ENCODE measurements at regions not wholly inside any gene's neighbourhood (a gene's known extent, or its start where the extent isn't known, plus 50 kb on each side); places are given as distances from the start of the nearest gene placed in this dataset.

DNA sequence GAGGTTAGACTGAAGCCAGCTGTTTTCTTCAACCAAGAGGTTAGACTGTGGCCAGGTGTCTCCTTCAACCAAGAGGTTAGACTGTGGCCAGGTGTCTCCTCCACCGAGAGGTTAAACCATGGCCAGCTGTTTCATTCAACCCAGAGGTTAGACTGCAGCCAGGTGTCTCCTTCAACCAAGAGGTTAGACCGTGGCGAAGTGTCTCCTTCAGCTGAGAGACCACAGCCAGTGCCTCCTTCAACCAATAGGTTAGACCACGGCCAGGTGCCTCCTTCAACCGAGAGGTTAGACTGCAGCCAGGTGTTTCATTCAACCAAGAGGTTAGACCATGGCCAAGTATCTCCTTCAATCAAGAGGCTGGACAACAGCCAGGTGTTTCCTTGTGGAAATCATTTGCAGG is 498.1 kb downstream of the TBC1D22A start:
- DNase-seq (ENCODE audit: missing footprints) (no peak), ATAC-seq (no peak)
- intact Hi-C loops (cut with DNase I), result no loop called here

DNA sequence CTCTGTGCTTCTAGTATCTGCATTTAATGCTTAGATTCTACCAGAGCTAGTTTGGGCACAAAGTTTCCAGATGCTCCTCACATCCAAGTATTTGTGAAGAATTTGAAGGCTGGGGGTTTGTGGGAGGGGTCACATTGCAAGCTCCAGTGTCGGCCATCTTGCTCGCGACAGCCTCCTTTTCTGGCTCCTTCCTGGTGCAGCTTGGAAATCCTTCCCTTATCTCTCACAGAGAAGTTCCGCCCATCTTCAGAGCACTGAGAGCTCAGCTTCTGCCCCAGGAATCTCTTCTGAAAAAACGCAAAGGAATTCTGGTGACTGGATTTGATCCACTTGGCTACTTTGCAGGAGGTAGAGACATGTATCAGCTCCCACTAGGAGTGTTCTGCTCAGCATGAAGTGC is 497.5 kb downstream of the TBC1D22A start:
- ATAC-seq, result no peak
- no peak for DNase-seq (ENCODE audit: missing footprints)
- intact Hi-C loops (cut with DNase I), result no loop called here

DNA sequence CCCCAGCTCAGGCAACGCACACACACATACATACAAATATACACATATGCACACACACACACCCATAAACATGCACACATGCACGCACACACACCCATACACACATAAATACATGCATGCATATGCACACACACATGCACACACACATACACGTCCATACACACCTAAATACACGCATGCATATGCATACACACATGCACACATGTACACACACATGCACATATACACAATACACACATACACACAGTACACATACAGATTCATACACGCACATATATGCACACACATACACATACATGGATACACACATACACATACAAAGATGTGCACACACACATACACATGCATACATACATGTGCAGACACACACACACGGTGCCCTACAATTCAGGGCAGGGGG is 496.6 kb downstream of the TBC1D22A start:
- ATAC-seq, result no peak
- intact Hi-C loops (cut with DNase I), result no loop called here
- no peak for DNase-seq (ENCODE audit: missing footprints)

DNA sequence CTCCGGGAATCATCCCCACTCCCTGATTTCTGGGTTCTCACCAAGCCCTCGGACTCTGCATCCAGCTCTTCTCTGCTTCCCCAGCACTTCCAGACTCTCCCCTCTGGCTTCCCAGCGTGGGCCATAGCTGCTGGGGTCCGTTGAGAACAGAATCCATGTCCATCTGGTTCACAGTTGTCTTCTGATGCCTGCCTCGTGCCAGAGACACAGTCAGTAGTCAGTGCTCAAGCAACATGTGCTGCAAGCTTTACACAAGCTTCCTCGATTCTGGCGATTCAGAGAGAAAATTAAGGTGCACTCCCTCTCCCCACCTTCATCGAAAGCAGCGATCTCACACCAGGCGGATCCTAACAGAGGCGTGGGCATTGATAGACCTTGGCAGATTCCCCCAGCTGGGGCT is 495.5 kb downstream of the TBC1D22A start:
- intact Hi-C loops (cut with DNase I), result no loop called here
- DNase-seq (ENCODE audit: missing footprints) (no peak), ATAC-seq (no peak)

DNA sequence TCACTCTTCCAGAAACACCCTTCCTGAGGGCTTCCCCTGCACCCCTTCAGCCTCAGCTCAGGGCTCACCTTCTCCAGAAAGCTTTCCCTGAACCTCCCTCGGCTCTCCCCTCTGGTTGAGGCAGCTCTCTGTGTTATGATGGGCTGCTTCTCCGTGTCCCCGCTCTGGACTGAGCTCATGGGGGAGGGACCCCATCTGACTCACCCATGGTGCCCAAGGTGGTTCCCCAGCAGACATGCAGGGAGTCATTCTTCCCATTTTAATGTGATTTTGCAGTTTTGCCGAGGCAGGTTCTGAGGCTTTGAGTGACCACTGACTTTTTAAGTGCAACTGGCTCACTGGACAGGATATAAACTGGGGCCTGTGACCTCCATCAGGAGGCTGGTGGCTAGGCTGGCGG is 495.1 kb downstream of the TBC1D22A start:
- ATAC-seq (no peak), DNase-seq (ENCODE audit: missing footprints) (no peak)
- intact Hi-C loops (cut with DNase I), result no loop called here

DNA sequence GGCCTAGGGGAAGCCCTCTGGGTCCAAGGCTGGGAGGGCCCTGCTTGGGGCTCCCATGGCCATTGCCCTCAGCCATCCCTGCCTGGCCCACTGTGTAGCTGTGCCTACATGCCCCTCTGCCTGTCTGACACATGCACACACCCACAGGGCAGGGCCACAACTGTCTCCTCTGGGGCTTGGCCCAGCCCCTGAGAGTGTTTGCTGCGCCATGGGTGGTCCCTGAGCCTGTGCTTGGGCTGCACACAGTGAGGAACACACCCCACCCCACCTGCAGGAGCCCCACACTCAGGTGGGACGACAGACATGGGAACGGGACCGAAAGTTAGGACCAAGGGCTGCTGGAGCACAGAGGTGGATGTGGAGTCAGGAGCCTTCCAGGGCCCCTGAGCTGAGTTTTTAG is 489.5 kb downstream of the TBC1D22A start:
- intact Hi-C loops (cut with DNase I), result no loop called here
- DNase-seq (ENCODE audit: missing footprints), result no peak
- no peak for ATAC-seq

DNA sequence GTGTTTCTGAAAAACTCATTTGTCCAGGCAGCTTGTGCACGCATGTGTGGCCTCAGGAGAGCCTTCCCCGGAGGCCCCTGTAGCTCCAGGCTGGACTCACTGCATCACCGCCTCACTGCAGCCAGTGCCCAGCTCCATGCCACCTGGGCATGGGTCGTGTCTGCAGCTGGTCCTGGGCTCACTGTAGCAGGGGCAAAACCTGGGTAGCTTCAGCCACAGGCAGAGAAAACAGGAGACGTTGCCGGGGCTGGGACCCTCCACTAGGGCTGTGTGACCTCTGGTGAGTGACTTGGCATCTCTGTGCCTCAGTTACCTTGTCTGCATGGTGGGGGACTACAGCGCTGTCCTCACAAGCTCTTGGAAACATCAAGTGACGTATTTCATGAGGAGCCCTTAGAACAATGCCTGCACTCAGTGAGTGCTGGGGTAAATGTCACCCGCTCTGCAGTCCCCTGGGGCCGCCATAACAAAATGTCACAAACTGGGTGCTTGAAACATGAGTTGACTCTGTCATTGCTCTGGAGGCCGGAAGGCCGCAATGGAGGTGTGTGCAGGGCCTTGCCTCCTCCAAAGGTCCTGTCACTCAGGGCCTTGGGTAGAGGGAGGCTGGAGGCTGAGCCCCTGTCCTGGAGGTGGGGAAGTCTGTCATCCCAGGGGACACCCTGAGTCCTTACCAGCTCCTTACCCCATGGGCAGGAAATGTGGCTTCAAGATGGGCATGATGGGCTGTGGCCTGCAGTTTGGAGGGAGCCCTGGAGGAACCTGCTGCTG is 488.7 kb downstream of the TBC1D22A start:
- intact Hi-C loops (cut with DNase I), result no loop called here
- DNase-seq (ENCODE audit: missing footprints) (no peak), ATAC-seq (no peak)

DNA sequence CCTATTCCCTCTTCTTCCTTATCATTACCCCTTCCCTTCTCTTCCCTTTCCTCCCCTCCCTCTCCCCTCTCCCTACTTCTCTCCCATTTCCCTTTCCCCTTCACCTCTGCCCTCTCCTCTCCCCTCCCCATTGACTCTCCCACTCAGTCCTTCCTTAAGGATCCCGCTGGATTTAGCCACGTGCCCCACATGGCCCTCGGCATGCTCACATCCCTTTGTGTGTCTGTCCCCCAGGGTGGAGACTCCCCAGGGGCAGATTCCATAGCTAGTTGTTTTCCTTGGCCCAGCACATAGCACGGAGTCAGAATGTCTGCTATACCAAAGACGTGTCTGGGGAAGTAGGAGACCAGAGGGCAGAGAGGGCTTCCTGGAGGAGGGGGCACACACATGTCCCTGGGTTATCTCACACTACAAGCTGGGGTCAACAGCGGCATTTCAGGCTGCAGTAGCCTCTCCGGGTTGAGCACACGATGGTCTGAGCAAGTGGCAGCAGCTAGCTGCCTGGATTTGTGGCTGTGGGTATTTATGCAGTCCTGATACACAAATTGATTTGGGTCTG is 487.0 kb downstream of the TBC1D22A start:
- intact Hi-C loops (cut with DNase I), result no loop called here
- ATAC-seq (no peak), DNase-seq (ENCODE audit: missing footprints) (no peak)

DNA sequence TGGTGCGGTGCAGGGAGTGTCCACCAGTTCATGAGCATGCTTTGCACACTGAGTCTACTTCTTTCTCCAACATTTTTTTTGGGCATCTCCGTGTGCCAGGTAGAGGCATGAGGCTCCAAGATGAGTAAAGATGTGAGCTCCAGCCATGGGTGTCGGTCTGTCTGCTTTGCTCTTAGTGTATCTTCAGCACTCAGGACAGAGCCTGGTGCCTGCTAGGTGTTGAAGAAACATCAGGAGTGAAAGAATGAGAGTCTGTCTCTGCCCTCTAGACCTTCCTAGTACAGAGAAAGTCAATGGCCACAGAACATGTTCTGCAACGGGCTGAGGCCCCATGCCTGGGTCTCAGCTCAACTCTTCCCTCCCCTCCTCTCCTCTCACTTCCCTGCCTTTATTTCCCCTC is 486.5 kb downstream of the TBC1D22A start:
- ATAC-seq (no peak), DNase-seq (ENCODE audit: missing footprints) (no peak)
- intact Hi-C loops (cut with DNase I), result no loop called here

DNA sequence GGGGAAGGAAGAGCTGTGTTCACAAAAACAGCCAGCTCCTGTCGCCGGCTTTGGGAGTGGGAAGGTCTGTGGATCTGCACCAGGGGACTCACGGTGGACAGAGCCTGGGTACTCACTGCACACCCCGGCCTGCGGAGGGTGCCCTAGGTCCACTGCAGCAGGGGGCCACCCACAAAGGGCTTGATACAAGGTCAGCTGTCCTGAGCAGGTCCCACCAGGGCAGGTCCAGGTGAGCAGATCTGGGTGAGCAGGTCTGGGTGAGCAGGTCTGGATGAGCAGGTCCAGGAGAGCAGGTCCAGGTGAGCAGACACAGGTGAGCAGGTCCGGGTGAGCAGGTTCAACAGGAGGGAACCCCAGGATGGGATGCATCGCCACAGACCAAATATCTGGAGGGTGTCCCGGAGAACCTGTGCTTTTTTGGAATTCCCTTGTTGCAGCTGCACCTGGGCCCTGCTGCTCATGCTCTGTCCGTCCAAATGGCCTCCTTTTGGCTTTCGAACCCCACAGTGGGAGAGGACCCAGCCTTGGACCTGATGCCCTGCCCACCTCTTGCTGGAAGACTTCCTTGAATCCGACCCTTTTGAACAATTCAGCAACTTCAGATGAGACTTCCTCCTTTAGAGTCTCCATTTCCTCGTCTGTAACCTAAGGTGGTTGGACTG is 485.3 kb downstream of the TBC1D22A start:
- intact Hi-C loops (cut with DNase I), result no loop called here
- DNase-seq (ENCODE audit: missing footprints), result no peak
- ATAC-seq, result no peak

DNA sequence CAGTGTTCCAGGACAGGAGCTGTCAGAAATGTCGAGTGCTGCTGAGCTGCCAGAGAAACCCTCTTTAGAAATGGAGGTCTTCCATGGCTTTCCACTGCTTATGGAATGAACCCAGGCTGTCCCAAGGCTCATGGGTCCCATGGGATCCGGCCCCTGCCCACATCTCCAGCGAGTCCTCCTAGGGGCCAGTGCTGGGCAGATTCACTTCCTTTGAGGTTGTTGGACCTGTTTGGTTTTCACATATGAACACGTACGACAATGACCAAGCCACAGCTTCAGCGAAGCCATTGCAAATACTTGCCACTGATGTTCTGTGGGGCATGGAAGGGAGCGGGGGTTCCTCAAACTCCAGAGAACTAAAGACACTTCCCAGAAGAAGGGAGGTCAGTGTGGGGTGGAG is 483.3 kb downstream of the TBC1D22A start:
- intact Hi-C loops (cut with DNase I), result no loop called here
- no peak for DNase-seq (ENCODE audit: missing footprints)
- ATAC-seq, result no peak

DNA sequence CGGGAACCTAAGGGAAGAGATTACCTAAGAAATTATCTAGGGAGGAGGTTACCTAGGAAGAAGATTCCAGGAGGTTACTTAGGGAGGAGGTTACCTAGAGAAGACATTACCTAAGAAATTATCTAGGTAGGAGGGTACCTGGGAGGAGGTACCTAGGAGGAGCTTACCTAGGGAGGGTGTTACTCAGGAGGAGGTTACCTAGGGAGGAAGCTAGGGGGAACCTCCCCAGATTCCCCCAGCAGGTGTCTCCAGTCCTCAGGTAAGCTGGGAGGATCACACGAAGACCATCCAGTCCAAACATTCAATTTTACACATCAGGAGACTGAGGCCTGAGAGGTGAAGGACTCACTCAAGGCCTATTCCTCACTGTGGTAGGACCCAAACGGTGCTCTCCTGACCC is 482.8 kb downstream of the TBC1D22A start:
- ATAC-seq (no peak), DNase-seq (ENCODE audit: missing footprints) (no peak)
- intact Hi-C loops (cut with DNase I), result no loop called here

DNA sequence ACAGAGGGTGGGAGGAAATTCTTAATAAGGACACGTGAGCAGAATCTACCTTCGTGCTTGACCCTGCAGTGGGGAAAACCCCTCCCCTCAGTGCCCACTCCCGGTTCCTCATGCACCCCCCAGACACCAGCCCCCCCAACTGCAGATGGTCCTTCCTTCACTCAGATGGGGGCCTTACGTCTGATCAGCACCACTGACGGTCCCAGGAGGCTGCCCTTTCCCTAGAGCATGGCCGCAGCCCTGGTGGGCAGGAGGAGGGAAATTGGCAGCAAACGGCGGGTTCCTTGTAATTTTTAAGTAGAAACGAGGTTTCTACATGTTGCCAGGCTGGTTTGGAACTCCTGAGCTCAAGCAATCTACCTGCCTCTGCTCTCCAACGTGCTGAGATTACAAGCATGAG is 477.7 kb downstream of the TBC1D22A start:
- ATAC-seq (no peak), DNase-seq (ENCODE audit: missing footprints) (no peak)
- intact Hi-C loops (cut with DNase I), result no loop called here

DNA sequence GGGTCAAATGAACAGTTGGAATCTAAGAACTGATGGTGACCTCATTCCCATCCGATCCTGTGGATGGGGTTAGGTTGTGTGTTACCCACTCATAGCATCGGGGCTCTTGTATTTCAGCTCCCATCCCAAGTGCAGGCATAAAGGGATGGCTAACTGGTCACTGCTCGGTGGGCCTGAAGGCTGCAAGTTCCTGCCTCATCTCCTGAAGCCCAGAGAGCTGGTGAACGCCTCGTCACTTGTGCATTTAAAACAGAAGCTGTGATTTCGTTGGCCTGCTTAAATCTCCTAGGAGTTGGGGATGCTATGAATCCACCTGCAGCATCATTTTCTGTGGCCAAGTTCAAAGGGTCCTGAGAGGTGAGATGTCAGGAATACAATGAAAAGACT is 477.0 kb downstream of the TBC1D22A start:
- intact Hi-C loops (cut with DNase I), result no loop called here
- ATAC-seq (no peak), DNase-seq (ENCODE audit: missing footprints) (no peak)

DNA sequence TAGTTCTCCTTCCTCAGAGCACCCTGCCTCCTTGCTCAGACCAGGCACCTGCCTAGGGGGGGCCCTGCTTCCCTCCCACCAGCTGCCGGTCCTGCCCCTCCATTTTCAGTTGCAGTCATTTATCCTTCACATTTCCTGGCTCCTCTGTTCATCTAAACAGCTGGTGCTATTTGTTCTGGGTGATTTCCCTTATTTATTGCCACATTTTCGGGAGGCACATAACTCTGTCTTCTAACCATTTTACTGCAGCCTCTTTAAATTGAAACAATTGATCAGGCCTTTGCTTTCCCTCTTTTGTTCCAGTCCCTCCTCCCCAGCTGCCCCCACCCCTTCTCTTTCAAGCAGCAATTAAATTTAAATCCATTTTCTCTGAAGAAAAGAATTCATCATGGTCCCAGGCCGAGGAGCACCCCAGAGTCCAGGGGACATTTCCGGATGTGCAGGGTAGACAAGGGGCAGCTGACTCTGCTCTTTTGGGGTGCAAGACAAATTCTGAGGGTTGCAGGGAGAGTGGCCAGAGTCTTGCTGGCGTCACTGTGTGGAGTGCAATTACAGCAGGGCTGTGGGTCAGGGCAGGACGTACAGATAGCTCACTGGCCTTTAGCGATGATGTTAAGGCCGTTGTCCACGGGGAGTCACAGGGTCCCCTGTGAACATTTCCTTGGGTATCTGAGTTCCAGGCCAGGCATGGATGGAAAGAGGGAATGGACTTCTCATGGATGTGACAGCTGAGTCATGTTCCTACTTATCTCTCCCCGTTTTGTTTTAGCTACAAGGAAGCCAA is 476.4 kb downstream of the TBC1D22A start:
- DNase-seq (ENCODE audit: missing footprints) (no peak), ATAC-seq (no peak)

DNA sequence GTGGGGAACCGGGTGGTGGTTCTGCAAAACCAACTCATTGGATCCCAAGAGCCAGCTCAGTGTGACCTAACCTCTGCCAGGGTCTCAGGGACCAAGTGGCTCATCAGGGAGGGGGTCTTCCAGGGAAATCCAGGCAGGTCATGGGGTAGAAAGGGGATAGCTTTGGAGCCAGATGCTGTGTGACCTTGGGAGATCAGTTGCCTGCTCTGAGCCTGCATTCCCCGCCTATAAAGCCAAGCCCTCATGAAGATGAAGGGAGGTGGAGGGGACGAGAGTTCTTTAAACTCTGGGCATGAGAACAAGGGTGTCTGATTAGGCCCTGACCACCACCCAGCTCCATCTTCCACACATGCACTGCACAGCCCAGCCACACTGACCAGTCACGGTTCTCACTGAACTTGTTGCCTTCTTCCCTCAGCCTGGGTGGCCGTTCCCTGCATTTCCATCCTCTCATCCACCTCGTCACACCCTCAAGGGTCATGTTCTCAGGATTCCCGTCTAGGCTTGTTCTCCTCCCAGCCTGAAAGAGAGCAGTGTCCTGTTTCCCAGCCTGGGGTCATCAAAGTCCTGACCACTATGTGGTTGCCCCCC is 475.5 kb downstream of the TBC1D22A start:
- ATAC-seq, result no peak
- intact Hi-C loops (cut with DNase I), result no loop called here
- DNase-seq (ENCODE audit: missing footprints), result no peak

More for the DNA sequence above, 476.4 kb downstream of the TBC1D22A start:
- intact Hi-C loops (cut with DNase I), result no loop called here

DNA sequence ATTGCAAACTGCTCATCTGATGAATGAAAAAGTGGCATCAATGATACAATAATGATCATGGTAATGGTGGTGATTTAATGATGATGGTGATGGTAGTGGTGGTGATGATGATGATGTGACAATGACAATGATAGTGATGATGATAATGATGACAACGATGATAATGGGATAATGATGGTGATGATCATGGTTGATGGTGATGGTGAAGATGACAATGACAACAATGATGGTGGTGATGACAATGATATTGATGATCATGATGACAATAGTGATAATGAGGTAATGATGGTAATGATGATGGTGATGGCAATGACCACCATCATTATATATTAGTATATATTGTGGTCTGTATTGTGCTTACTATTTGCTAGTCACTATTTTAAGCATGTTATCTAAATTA is 474.3 kb downstream of the TBC1D22A start:
- intact Hi-C loops (cut with DNase I), result no loop called here
- ATAC-seq (no peak), DNase-seq (ENCODE audit: missing footprints) (no peak)

DNA sequence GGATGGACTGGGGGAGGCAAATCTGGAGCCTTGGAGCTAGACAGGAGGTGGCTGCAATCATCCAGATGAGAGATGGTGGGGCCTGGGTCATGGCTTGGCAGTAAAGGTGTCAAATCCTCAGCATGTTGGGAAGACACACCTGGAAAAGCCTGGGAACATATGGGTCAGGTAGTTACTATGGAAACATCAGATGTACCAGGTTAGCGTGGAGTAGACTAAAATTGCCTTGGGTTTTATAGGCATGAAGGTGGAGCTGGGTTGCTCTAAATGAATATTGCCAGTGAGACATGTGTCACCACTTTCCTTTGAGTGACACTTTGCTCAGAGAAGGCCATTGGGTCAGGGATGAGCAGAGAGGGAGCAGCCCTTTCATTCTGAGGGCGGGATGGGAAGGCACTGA is 473.7 kb downstream of the TBC1D22A start:
- intact Hi-C loops (cut with DNase I), result no loop called here
- DNase-seq (ENCODE audit: missing footprints), result no peak

More for the DNA sequence above, 473.7 kb downstream of the TBC1D22A start:
- ATAC-seq, result no peak

Data from Right ventricle myocardium inferior (tissue), 1 donor.